DND-41 (cell line): ENCODE measurements at regions not wholly inside any gene's neighbourhood (a gene's known extent, or its start where the extent isn't known, plus 50 kb on each side); places are given as distances from the start of the nearest gene placed in this dataset.

ENCODE experiments used
- ATAC-seq: fragments of 200-7000 bp; cut with Tn5 transposase; 3 replicates; pipeline ENCODE4 v1.9.1; 2021; ENCODE audit warnings: low read depth; ENCODE audit not compliant: insufficient read depth
- DNase-seq: peaks from one replicate; pipeline ENCODE4 v3.0.0-alpha.2; 2020
- H2AFZ ChIP-seq: 2 replicates; pipeline ENCODE4 v1.6.0; 2012; ENCODE audit warnings: low read depth, low read length
- H3K27ac ChIP-seq: 2 replicates; pipeline ENCODE4 v1.5.1; 2012; ENCODE audit warnings: low read length, inconsistent platforms
- H3K27me3 ChIP-seq: fragments of 200-600 bp; sonication (generic); 2 replicates; pipeline ENCODE4 v1.6.0; 2012; ENCODE audit warnings: low read length, mild to moderate bottlenecking, inconsistent platforms; ENCODE audit not compliant: insufficient read depth, poor library complexity
- H3K36me3 ChIP-seq: 2 replicates; pipeline ENCODE4 v1.5.1; 2012; ENCODE audit warnings: low read length, inconsistent platforms; ENCODE audit not compliant: insufficient read depth
- H3K4me1 ChIP-seq: 2 replicates; pipeline ENCODE4 v1.5.1; 2012; ENCODE audit warnings: mild to moderate bottlenecking, low read length; ENCODE audit not compliant: insufficient read depth
- H3K4me2 ChIP-seq: 2 replicates; pipeline ENCODE4 v1.6.0; 2012; ENCODE audit warnings: mild to moderate bottlenecking, moderate library complexity, low read length, inconsistent platforms; ENCODE audit not compliant: insufficient read depth
- H3K4me3 ChIP-seq, 2 experiments: fragments of 200-600 bp in 1 of 2; shearing (Covaris generic) in 1 of 2; 2 replicates each; pipeline ENCODE4 v1.5.1; 2012 to 2016; ENCODE audit warnings: inconsistent platforms in 2 of 2, low read length in 2 of 2, mild to moderate bottlenecking in 2 of 2, low read depth in 1 of 2, moderate library complexity in 1 of 2
- H3K79me2 ChIP-seq: 2 replicates; pipeline ENCODE4 v1.6.0; 2012; ENCODE audit warnings: low read length, inconsistent platforms; ENCODE audit not compliant: insufficient read depth
- H3K9ac ChIP-seq: 2 replicates; pipeline ENCODE4 v1.6.0; 2012; ENCODE audit warnings: low read depth, mild to moderate bottlenecking, inconsistent platforms, low read length, moderate library complexity
- H3K9me3 ChIP-seq: 2 replicates; pipeline ENCODE4 v1.5.1; 2012; ENCODE audit warnings: low read length, moderate library complexity, mild to moderate bottlenecking, inconsistent platforms; ENCODE audit not compliant: insufficient read depth, severe bottlenecking
- H4K20me1 ChIP-seq: 2 replicates; pipeline ENCODE4 v1.6.0; 2012; ENCODE audit warnings: low read length; ENCODE audit not compliant: insufficient read depth
- CTCF ChIP-seq: IDR thresholded peaks from 2 replicates; pipeline ENCODE4 v1.5.1; 2012; ENCODE audit warnings: borderline replicate concordance, low read length, moderate library complexity, mild to moderate bottlenecking; ENCODE audit not compliant: poor library complexity, severe bottlenecking; ENCODE audit errors: extremely low read depth
- EZH2 ChIP-seq: IDR thresholded peaks from 3 replicates; pipeline ENCODE4 v1.6.1; 2012; ENCODE audit warnings: borderline replicate concordance, low read depth, mild to moderate bottlenecking, moderate library complexity, low read length, inconsistent platforms; ENCODE audit not compliant: severe bottlenecking

- no peak overlapping the region for H3K4me3 ChIP-seq
- TF ChIP-seq CTCF (no peak), EZH2 (no peak)
Measured at GRCh38 chr6:159102373-159103160, 57.8 kb upstream of the TAGAP start.

GRCh38 chr6:159101656-159102055 lies 56.9 kb upstream of the TAGAP start:
- Histone ChIP-seq H3K27ac (no peak overlapping the region), H3K9me3 (no peaks in the 10 kb centered on the region), H4K20me1 (no peaks in the 10 kb centered on the region), H3K79me2 (no peaks in the 10 kb centered on the region), H3K4me3 (no peak overlapping the region), H3K9ac (no peak overlapping the region), H2AFZ (no peak overlapping the region), H3K36me3 (no peaks in the 10 kb centered on the region), H3K4me2 (no peak overlapping the region), H3K27me3 (no peaks in the 10 kb centered on the region), H3K4me1 (peaks cover 22% of the 10 kb centered on the region)
- DNase-seq (peak; percentile 2), ATAC-seq (no peak)
- TF ChIP-seq EZH2 (no peak), CTCF (no peak)

More at GRCh38 chr6:159102373-159103160, 57.8 kb upstream of the TAGAP start:
- Histone ChIP-seq H4K20me1 (no peaks in the 10 kb centered on the region), H3K79me2 (no peaks in the 10 kb centered on the region), H3K36me3 (no peaks in the 10 kb centered on the region), H2AFZ (no peak overlapping the region), H3K4me2 (no peak overlapping the region), H3K9me3 (no peaks in the 10 kb centered on the region), H3K4me1 (peaks cover 31% of the 10 kb centered on the region), H3K9ac (no peak overlapping the region), H3K27ac (no peak overlapping the region), H3K27me3 (no peaks in the 10 kb centered on the region)
- ATAC-seq = no peak
- no peak for DNase-seq

GRCh38 chr6:159100395-159101182 lies 55.8 kb upstream of the TAGAP start:
- no peaks in the 10 kb centered on the region for H3K27me3 ChIP-seq
- TF ChIP-seq CTCF (no peak), EZH2 (no peak)
- no peak overlapping the region for H3K9ac ChIP-seq
- DNase-seq = peak; percentile 3
- no peak overlapping the region for H3K4me2 ChIP-seq
- H4K20me1 ChIP-seq = no peaks in the 10 kb centered on the region
- no peak overlapping the region for H3K27ac ChIP-seq
- no peaks in the 10 kb centered on the region for H3K79me2 ChIP-seq
- no peak overlapping the region; the same call in 1 of the 2 replicates for H2AFZ ChIP-seq
- no peak overlapping the region for H3K4me3 ChIP-seq
- ATAC-seq = no peak
- no peaks in the 10 kb centered on the region for H3K36me3 ChIP-seq
- no peaks in the 10 kb centered on the region for H3K9me3 ChIP-seq
- H3K4me1 ChIP-seq = peaks cover 12% of the 10 kb centered on the region
